ENCODE measurements at regions not wholly inside any gene's neighbourhood (a gene's known extent, or its start where the extent isn't known, plus 50 kb on each side); places are given as distances from the start of the nearest gene placed in this dataset.

DNA sequence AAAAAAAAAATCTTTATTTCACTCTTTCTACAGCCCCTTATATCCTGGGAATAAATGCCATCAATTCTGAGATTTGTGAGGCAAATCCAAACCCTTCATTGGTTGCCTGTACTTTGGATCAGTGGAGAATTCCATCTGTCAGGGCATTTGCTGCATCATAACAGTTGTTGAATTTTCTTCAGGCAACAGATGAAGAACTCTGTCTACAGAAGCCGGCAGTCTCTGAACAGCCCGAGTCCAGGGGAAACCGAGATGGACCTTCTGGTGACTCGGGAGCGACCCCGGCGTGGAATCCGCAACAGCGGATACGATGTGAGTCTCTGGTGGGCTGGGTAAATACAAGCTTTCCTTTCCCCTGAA is 82.3 kb downstream of the C11orf91 start:
- POLR2A ChIA-PET: no interaction called here
- no peak for DNase-seq (ENCODE audit: extremely low spot score)
- CTCF ChIA-PET: interaction anchor here (1.0 kb wide), 1 partner anchor 15 kb away, joined by 3 read pairs; no protein-coding TSS in a partner anchor

DNA sequence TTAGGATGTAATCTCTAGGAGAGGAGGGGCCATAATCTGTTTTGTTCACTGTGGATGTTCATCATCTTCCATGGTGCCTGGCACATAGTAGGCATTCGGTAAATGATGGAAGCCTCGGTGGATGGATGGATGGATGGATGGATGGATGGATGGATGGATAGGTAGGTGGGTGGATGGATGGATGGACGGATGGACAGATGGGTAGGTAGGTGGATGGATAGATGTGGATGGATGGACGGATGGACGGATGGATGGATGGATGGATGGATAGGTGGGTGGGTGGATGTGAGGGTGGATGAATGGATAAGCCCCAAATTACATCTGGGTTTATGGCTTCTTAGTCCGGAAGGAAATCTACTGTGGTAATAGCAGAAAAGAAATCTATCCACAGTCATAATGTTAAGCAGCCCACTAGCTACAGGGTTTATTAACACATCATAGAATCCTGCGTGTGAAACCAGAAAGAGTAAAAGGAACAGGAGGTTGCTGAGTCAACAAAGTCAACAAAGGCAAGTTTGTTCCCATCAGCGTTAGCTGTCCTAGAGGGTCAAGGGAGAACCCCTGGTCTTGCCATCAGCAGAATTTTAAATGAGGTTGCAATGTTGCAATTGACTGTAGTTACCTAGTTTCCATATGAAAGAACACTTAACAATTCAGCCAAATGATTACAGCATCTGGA is 82.8 kb downstream of the C11orf91 start:
- POLR2A ChIA-PET: no interaction called here
- TF ChIP-seq, protein P1, sequence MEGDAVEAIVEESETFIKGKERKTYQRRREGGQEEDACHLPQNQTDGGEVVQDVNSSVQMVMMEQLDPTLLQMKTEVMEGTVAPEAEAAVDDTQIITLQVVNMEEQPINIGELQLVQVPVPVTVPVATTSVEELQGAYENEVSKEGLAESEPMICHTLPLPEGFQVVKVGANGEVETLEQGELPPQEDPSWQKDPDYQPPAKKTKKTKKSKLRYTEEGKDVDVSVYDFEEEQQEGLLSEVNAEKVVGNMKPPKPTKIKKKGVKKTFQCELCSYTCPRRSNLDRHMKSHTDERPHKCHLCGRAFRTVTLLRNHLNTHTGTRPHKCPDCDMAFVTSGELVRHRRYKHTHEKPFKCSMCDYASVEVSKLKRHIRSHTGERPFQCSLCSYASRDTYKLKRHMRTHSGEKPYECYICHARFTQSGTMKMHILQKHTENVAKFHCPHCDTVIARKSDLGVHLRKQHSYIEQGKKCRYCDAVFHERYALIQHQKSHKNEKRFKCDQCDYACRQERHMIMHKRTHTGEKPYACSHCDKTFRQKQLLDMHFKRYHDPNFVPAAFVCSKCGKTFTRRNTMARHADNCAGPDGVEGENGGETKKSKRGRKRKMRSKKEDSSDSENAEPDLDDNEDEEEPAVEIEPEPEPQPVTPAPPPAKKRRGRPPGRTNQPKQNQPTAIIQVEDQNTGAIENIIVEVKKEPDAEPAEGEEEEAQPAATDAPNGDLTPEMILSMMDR (IDR thresholded peaks at IDR 0.05; ENCODE audit: control extremely low read depth, extremely low read depth, low read depth, missing control alignments): no peak
- DNase-seq (ENCODE audit: extremely low spot score): no peak
- CTCF ChIA-PET: interaction anchor here (0.8 to 1.4 kb wide), 2 partner anchors 14 to 16 kb away, joined by 3 read pairs; no protein-coding TSS in a partner anchor

More for the DNA sequence above, 82.3 kb downstream of the C11orf91 start:
- TF ChIP-seq, protein P1 (IDR thresholded peaks at IDR 0.05; ENCODE audit: control extremely low read depth, extremely low read depth, low read depth, missing control alignments): no peak

DNA sequence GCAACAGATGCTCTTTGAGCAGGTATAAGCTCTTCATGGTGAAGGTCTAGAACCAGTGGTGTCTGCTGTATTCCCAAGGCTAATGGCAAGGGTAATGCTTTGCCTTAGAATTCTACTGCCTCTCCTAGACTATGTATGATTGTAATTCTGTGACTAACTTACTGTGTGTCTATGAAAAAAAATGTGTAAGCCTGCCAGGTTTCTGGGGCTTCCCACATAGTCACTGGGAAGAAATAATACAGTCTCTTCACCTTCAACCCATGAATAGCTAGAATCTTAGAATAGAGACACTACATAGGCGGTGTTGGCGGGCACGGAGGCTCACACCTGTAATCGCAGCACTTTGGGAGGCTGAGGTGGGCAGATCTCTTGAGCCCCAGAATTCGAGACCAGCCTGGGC is 84.1 kb downstream of the C11orf91 start:
- CTCF ChIA-PET: interaction anchor here (0.8 to 1.4 kb wide), 2 partner anchors 14 to 15 kb away, joined by 3 read pairs; no protein-coding TSS in a partner anchor
- TF ChIP-seq, protein P1 (IDR thresholded peaks at IDR 0.05; ENCODE audit: control extremely low read depth, extremely low read depth, low read depth, missing control alignments): no peak
- DNase-seq (ENCODE audit: extremely low spot score): no peak
- POLR2A ChIA-PET: no interaction called here

DNA sequence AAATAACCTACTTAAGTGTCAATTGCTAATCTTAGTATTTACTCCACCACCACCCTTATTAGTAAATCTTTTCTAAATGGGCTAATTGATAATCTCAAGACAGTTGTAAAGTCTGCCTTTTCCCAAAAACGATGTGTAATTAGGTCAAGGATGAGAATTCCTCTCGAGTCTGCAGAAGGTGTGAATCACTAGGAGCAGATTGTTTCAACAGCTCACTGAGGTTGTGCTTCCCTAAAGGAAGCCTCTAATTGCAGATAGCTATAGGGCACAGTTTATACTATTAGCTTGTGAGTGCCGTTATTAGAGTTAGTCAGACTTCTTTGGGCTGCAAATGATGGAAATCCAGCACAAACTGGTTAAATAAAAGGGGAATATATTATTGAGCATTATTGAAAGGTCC is 84.9 kb downstream of the C11orf91 start:
- ChIA-PET CTCF (no interaction called here), POLR2A (no interaction called here)
- TF ChIP-seq, protein P1 (IDR thresholded peaks at IDR 0.05; ENCODE audit: control extremely low read depth, extremely low read depth, low read depth, missing control alignments): no peak
- DNase-seq (ENCODE audit: extremely low spot score): no peak

DNA sequence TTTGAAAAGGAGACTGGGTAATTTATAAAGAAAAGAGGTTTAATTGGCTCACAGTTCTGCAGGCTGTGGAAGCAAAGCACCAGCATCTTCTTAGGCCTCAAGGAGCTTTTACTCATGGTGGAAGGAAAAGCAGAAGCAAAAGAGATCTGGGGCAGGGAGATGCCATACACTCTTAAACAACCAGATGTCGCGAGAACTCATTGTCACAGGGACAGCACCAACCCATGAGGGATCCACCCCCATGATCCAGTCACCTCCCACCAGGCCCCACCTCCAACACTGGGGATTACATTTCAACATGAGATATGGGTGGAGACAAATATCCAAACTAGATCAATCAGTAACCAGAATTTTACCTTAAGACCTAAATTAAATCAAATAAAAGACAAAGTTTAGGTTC is 87.2 kb downstream of the C11orf91 start:
- TF ChIP-seq, protein P1 (IDR thresholded peaks at IDR 0.05; ENCODE audit: control extremely low read depth, extremely low read depth, low read depth, missing control alignments): no peak
- DNase-seq (ENCODE audit: extremely low spot score): no peak
- ChIA-PET CTCF (no interaction called here), POLR2A (no interaction called here)

DNA sequence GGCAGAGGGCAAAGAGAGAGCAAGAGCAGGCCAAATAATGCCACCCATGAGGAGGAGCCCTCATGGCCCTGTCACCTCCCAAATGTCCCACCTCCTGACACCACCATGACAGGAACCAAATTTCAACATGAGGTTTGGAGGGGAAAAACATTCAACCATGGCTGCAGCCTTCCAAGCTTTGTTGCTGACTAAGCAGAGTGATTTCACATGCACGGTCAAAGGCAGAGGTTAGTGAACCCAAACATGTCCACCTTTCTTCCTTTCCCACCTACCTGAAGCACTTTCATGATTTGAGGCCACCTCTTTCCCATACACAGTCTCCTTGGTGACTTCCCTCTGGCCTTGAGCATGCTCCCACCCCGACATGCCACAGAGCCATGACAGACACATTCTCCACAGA is 89.7 kb downstream of the C11orf91 start:
- CTCF ChIA-PET: interaction anchor here (0.9 to 1.0 kb wide), 2 partner anchors 42 to 131 kb away, joined by 3 read pairs; no protein-coding TSS in a partner anchor
- TF ChIP-seq, protein P1 (IDR thresholded peaks at IDR 0.05; ENCODE audit: control extremely low read depth, extremely low read depth, low read depth, missing control alignments): no peak
- POLR2A ChIA-PET: no interaction called here
- DNase-seq (ENCODE audit: extremely low spot score): no peak

Data from GM10248 (cell line).